ENCODE measurements at regions not wholly inside any gene's neighbourhood (a gene's known extent, or its start where the extent isn't known, plus 50 kb on each side); places are given as distances from the start of the nearest gene placed in this dataset.

- no peak overlapping the region for H3K4me3 ChIP-seq (ENCODE audit: low read length)
- Mint-ChIP-seq H3K9me3 (no peaks in the 10 kb centered on the region), H3K27me3 (ENCODE audit: insufficient read depth) (no peaks in the 10 kb centered on the region), H3K36me3 (ENCODE audit: low read depth) (no peaks in the 10 kb centered on the region), H3K27ac (no peak overlapping the region), H3K4me3 (no peak overlapping the region), H3K4me1 (no peaks in the 10 kb centered on the region)
- H3K27me3 ChIP-seq (ENCODE audit: control insufficient read depth, insufficient read depth, low read length, poor library complexity, severe bottlenecking) = no peaks in the 10 kb centered on the region
- no peak for DNase-seq
- no peaks in the 10 kb centered on the region for H3K9me3 ChIP-seq (ENCODE audit: control insufficient read depth, low read length)
- no peak overlapping the region for H3K27ac ChIP-seq (ENCODE audit: low read depth, low read length)
- WGBS, 2 experiments (ENCODE audit: insufficient coverage in 1 of 2, insufficient read length in 1 of 2) = 85% methylated on average over 4 of the region's 4 CpGs; no CpG with 5 or more reads in 1 of the 2 experiments
- H3K4me1 ChIP-seq (ENCODE audit: control insufficient read depth, insufficient read depth, low read length) = no peaks in the 10 kb centered on the region
- TF ChIP-seq CTCF (conservative IDR thresholded peaks at IDR 0.05) = no peak
- H3K9ac ChIP-seq (ENCODE audit: extremely low read depth, low read length, poor library complexity, severe bottlenecking) = no peak overlapping the region
- no peaks in the 10 kb centered on the region for H3K36me3 ChIP-seq (ENCODE audit: control insufficient read depth, insufficient read depth, low read length)
Observed at GRCh38 chrY:7663261-7663660, 751.7 kb upstream of the AMELY start.

- Mint-ChIP-seq H3K36me3 (ENCODE audit: low read depth) (no peaks in the 10 kb centered on the region), H3K27ac (no peak overlapping the region), H3K27me3 (ENCODE audit: insufficient read depth) (no peaks in the 10 kb centered on the region), H3K4me3 (no peak overlapping the region), H3K4me1 (no peaks in the 10 kb centered on the region), H3K9me3 (no peaks in the 10 kb centered on the region)
- Histone ChIP-seq H3K9me3 (ENCODE audit: control insufficient read depth, low read length) (no peaks in the 10 kb centered on the region), H3K9ac (ENCODE audit: extremely low read depth, low read length, poor library complexity, severe bottlenecking) (no peak overlapping the region), H3K27ac (ENCODE audit: low read depth, low read length) (no peak overlapping the region), H3K27me3 (ENCODE audit: control insufficient read depth, insufficient read depth, low read length, poor library complexity, severe bottlenecking) (no peaks in the 10 kb centered on the region), H3K36me3 (ENCODE audit: control insufficient read depth, insufficient read depth, low read length) (no peaks in the 10 kb centered on the region), H3K4me3 (ENCODE audit: low read length) (no peak overlapping the region), H3K4me1 (ENCODE audit: control insufficient read depth, insufficient read depth, low read length) (no peaks in the 10 kb centered on the region)
- no peak for DNase-seq
- no peak for TF ChIP-seq CTCF (conservative IDR thresholded peaks at IDR 0.05)
- WGBS, 2 experiments (ENCODE audit: insufficient coverage in 1 of 2, insufficient read length in 1 of 2) = 92 to 95% methylated on average over 2 to 5 of the region's 5 CpGs
Observed at GRCh38 chrY:7659047-7659446, 747.5 kb upstream of the AMELY start.

- no peaks in the 10 kb centered on the region for H3K4me1 ChIP-seq (ENCODE audit: control insufficient read depth, insufficient read depth, low read length)
- no peak for TF ChIP-seq CTCF (conservative IDR thresholded peaks at IDR 0.05)
- no peaks in the 10 kb centered on the region for H3K9me3 ChIP-seq (ENCODE audit: control insufficient read depth, low read length)
- no peak for DNase-seq
- Mint-ChIP-seq H3K4me3 (no peak overlapping the region), H3K4me1 (no peaks in the 10 kb centered on the region), H3K27me3 (ENCODE audit: insufficient read depth) (no peaks in the 10 kb centered on the region), H3K36me3 (ENCODE audit: low read depth) (no peaks in the 10 kb centered on the region), H3K27ac (no peak overlapping the region), H3K9me3 (no peaks in the 10 kb centered on the region)
- no peak overlapping the region for H3K9ac ChIP-seq (ENCODE audit: extremely low read depth, low read length, poor library complexity, severe bottlenecking)
- H3K4me3 ChIP-seq (ENCODE audit: low read length) = no peak overlapping the region
- no peaks in the 10 kb centered on the region for H3K36me3 ChIP-seq (ENCODE audit: control insufficient read depth, insufficient read depth, low read length)
- H3K27me3 ChIP-seq (ENCODE audit: control insufficient read depth, insufficient read depth, low read length, poor library complexity, severe bottlenecking) = no peaks in the 10 kb centered on the region
- 90% methylated on average over 4 of the region's 5 CpGs; no CpG with 5 or more reads in 1 of the 2 experiments for WGBS, 2 experiments (ENCODE audit: insufficient coverage in 1 of 2, insufficient read length in 1 of 2)
- H3K27ac ChIP-seq (ENCODE audit: low read depth, low read length) = no peak overlapping the region
Observed at GRCh38 chrY:7656596-7656995, 745.0 kb upstream of the AMELY start.
